Natural killer cell (primary cell): ENCODE measurements at regions not wholly inside any gene's neighbourhood (a gene's known extent, or its start where the extent isn't known, plus 50 kb on each side); places are given as distances from the start of the nearest gene placed in this dataset.

Experiments
- ATAC-seq, 3 donors: fragments of 150-1000 bp in 2 of 3; fragments of 200-7000 bp in 1 of 3; cut with Tn5 transposase; 1 replicate in 1 of 3; 2 replicates in 2 of 3; pipeline ENCODE4 v1.10.0; 2021; ENCODE audit warnings: mild to moderate bottlenecking in 2 of 3, moderate library complexity in 2 of 3
- DNase-seq, 2 donors: peaks; one replicate each; pipeline versions ENCODE4 v3.0.0 to v3.0.0-alpha.2; 2013 to 2021; ENCODE audit warnings: mixed read lengths in 1 of 2
- H3K27ac ChIP-seq: one replicate; pipeline ENCODE4 v1.5.1; 2013; ENCODE audit warnings: mild to moderate bottlenecking, low read length
- H3K27me3 ChIP-seq: one replicate; pipeline ENCODE4 v1.6.1; 2013; ENCODE audit warnings: low read length; ENCODE audit not compliant: control insufficient read depth, insufficient read depth
- H3K36me3 ChIP-seq: one replicate; pipeline ENCODE4 v1.6.1; 2013; ENCODE audit warnings: low read length; ENCODE audit not compliant: control insufficient read depth, insufficient read depth
- H3K4me1 ChIP-seq: one replicate; pipeline ENCODE4 v1.6.1; 2013; ENCODE audit warnings: low read length; ENCODE audit not compliant: control insufficient read depth, insufficient read depth
- H3K4me3 ChIP-seq: one replicate; pipeline ENCODE4 v1.5.1; 2013; ENCODE audit warnings: low read length
- H3K9me3 ChIP-seq: one replicate; pipeline ENCODE4 v1.6.1; 2013; ENCODE audit warnings: low read length; ENCODE audit not compliant: control insufficient read depth, insufficient read depth
- H3K27ac Mint-ChIP-seq, 2 donors: one replicate each; pipeline ENCODE4 v1.8.0; 2022; ENCODE audit warnings: mild to moderate bottlenecking in 2 of 2, mixed read lengths in 2 of 2, moderate library complexity in 1 of 2
- H3K27me3 Mint-ChIP-seq, 2 donors: one replicate each; pipeline ENCODE4 v1.8.0; 2022; ENCODE audit warnings: low read depth in 2 of 2, mixed read lengths in 2 of 2
- H3K36me3 Mint-ChIP-seq: one replicate; pipeline ENCODE4 v1.8.0; 2022; ENCODE audit warnings: mixed read lengths
- H3K4me1 Mint-ChIP-seq, 2 donors: one replicate each; pipeline ENCODE4 v1.8.0; 2022; ENCODE audit warnings: mixed read lengths in 2 of 2
- H3K4me3 Mint-ChIP-seq: one replicate; pipeline ENCODE4 v1.8.0; 2022; ENCODE audit warnings: mild to moderate bottlenecking, moderate library complexity, mixed read lengths
- H3K9me3 Mint-ChIP-seq, 2 donors: one replicate each; pipeline ENCODE4 v1.8.0; 2022; ENCODE audit warnings: mixed read lengths in 2 of 2
- CTCF ChIP-seq: fragments of 200-600 bp; IDR thresholded peaks from one replicate; pipeline ENCODE4 v1.8.0; 2022; ENCODE audit warnings: antibody characterized with exemption
- WGBS: methylation state at CpG from one replicate; pipeline ENCODE4 v1.1.7; 2013; ENCODE audit warnings: missing lambda C conversion rate; ENCODE audit not compliant: insufficient coverage; 5-methylcytosine and 5-hydroxymethylcytosine counted together
- intact Hi-C: fragments of 100-400 bp; cut with micrococcal nuclease; formaldehyde crosslinking; loops from one replicate; pipeline ENCODE4 v1.14.2; 2022

GRCh38 chr3:68479779-68480178 is 452.6 kb downstream of the TAFA4 start:
- Histone ChIP-seq H3K4me3 (no peak overlapping the region), H3K27me3 (no peaks in the 10 kb centered on the region), H3K4me1 (no peaks in the 10 kb centered on the region), H3K9me3 (no peaks in the 10 kb centered on the region), H3K36me3 (no peaks in the 10 kb centered on the region), H3K27ac (no peak overlapping the region)
- H3K36me3 Mint-ChIP-seq = no peaks in the 10 kb centered on the region
- no peaks in the 10 kb centered on the region for H3K27me3 Mint-ChIP-seq
- WGBS = 81% methylated on average over 2 of the region's 3 CpGs
- H3K9me3 Mint-ChIP-seq = peaks cover 8 to 12% of the 10 kb centered on the region in 2 donors
- no peak for TF ChIP-seq CTCF
- H3K4me3 Mint-ChIP-seq = no peak overlapping the region
- intact Hi-C loops = no loop called here
- H3K27ac Mint-ChIP-seq = no peak overlapping the region
- no peak for ATAC-seq
- no peaks in the 10 kb centered on the region for H3K4me1 Mint-ChIP-seq
- DNase-seq = no peak

DNA sequence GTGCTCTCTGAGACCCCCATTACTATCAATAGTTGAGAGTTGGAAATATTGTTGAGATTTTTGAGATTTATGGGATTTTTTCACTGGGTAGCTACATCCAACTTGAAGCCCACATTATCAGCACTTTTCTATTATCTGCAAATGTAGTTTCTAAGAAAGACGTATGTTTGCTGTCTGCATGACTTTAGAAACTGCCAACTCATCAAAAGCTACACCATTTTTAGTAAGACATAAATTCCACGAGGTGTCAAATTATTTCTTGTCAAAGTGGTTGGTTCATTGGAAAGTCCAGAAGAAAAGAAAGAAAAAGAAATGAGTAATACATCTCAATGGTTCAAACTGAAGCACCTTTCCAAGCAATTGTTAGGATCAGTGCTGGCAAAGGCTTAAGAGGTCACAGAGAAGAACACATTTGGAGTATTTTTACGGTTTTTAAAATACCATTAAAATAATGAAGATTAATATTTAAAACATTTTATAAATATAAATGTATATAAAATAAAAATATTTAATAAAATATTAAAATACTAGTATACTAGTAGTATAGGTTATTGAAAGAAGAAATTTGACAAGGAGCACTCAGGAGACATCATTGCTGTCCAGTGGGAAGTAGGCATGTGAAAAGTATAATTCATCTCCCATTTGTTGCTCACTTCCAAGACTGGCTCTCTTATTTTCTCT is 463.5 kb downstream of the TAFA4 start:
- H3K4me1 Mint-ChIP-seq = no peaks in the 10 kb centered on the region
- no peak overlapping the region for H3K27ac Mint-ChIP-seq
- H3K27me3 ChIP-seq = no peaks in the 10 kb centered on the region
- DNase-seq = no peak
- no peak for TF ChIP-seq CTCF
- H3K36me3 ChIP-seq = no peaks in the 10 kb centered on the region
- peaks cover 6 to 7% of the 10 kb centered on the region in 2 donors for H3K9me3 Mint-ChIP-seq
- H3K4me1 ChIP-seq = no peaks in the 10 kb centered on the region
- H3K4me3 Mint-ChIP-seq = no peak overlapping the region
- intact Hi-C loops = no loop called here
- ATAC-seq = no peak
- H3K9me3 ChIP-seq = no peaks in the 10 kb centered on the region
- H3K27ac ChIP-seq = no peak overlapping the region
- H3K27me3 Mint-ChIP-seq = no peaks in the 10 kb centered on the region
- H3K4me3 ChIP-seq = no peak overlapping the region
- no peaks in the 10 kb centered on the region for H3K36me3 Mint-ChIP-seq
- 60% methylated on average over 1 of the region's 3 CpGs for WGBS

- H3K36me3 ChIP-seq = no peaks in the 10 kb centered on the region
Measured at GRCh38 chr3:68467465-68467864, 464.9 kb downstream of the TAFA4 start.

More at GRCh38 chr3:68467465-68467864, 464.9 kb downstream of the TAFA4 start:
- no peak overlapping the region for H3K27ac Mint-ChIP-seq
- intact Hi-C loops = no loop called here
- no peak overlapping the region for H3K4me3 Mint-ChIP-seq
- no peaks in the 10 kb centered on the region for H3K36me3 Mint-ChIP-seq
- no peaks in the 10 kb centered on the region for H3K27me3 Mint-ChIP-seq
- ATAC-seq = no peak
- Histone ChIP-seq H3K4me3 (no peak overlapping the region), H3K27ac (no peak overlapping the region), H3K27me3 (no peaks in the 10 kb centered on the region), H3K4me1 (no peaks in the 10 kb centered on the region), H3K9me3 (no peaks in the 10 kb centered on the region)
- no peak for TF ChIP-seq CTCF
- H3K4me1 Mint-ChIP-seq = no peaks in the 10 kb centered on the region
- WGBS = 66% methylated on average over 2 of the region's 2 CpGs
- no peak for DNase-seq
- peaks cover 6 to 7% of the 10 kb centered on the region in 2 donors for H3K9me3 Mint-ChIP-seq
